Body of pancreas (tissue), 4 donors: ENCODE measurements at regions not wholly inside any gene's neighbourhood (a gene's known extent, or its start where the extent isn't known, plus 50 kb on each side); places are given as distances from the start of the nearest gene placed in this dataset.

ENCODE experiments used
- CTCF ChIP-seq, 7 experiments: fragments of 450-650 bp in 4 of 7; fragments of 200-600 bp in 3 of 7; sonication (generic) in 3 of 7; IDR thresholded peaks; one replicate each; pipeline ENCODE4 v1.5.1; 2016 to 2019; ENCODE audit warnings: antibody characterized with exemption in 7 of 7
- POLR2A ChIP-seq, 3 donors: fragments of 450-650 bp; IDR thresholded peaks; one replicate each; pipeline ENCODE4 v1.6.1; 2016; ENCODE audit warnings: antibody characterized with exemption in 3 of 3, mild to moderate bottlenecking in 2 of 3

- TF ChIP-seq CTCF (IDR thresholded peaks at IDR 0.05) (no peak), POLR2A (IDR thresholded peaks at IDR 0.05) (no peak)
These were observed 222.9 kb upstream of the RIOK2 start for GRCh38 chr5:97405941-97406340.
